Activated naive CD4-positive, alpha-beta T cell treated with anti-CD3 and anti-CD28 coated beads, Interleukin-2, amount 50 U/mL, for 72 hours (primary cell): ENCODE measurements at regions not wholly inside any gene's neighbourhood (a gene's known extent, or its start where the extent isn't known, plus 50 kb on each side); places are given as distances from the start of the nearest gene placed in this dataset.

ENCODE experiments used
- ATAC-seq, 2 donors: fragments of 150-1000 bp; cut with Tn5 transposase; 2 replicates each; pipeline ENCODE4 v1.10.0; 2021; ENCODE audit warnings: mild to moderate bottlenecking in 2 of 2, moderate library complexity in 2 of 2
- DNase-seq, 2 donors: peaks; one replicate each; pipeline ENCODE4 v3.0.0; 2021 to 2022; ENCODE audit warnings: low spot score in 2 of 2
- H3K27ac Mint-ChIP-seq, 2 donors: one replicate each; pipeline ENCODE4 v1.8.0; 2022; ENCODE audit warnings: mild to moderate bottlenecking in 2 of 2, mixed read lengths in 2 of 2
- H3K36me3 Mint-ChIP-seq, 2 donors: one replicate each; pipeline ENCODE4 v1.8.0; 2022; ENCODE audit warnings: mixed read lengths in 2 of 2
- H3K9me3 Mint-ChIP-seq, 2 donors: one replicate each; pipeline ENCODE4 v1.8.0; 2022; ENCODE audit warnings: mixed read lengths in 2 of 2

GRCh38 chr5:2251751-2252150 is 369.0 kb upstream of the IRX4 start:
- ATAC-seq, result no peak
- H3K9me3 Mint-ChIP-seq, result peaks cover 9 to 12% of the 10 kb centered on the region in 2 donors
- DNase-seq, result no peak
- no peak overlapping the region for H3K27ac Mint-ChIP-seq
- peaks cover 0 to 10% of the 10 kb centered on the region in 2 donors for H3K36me3 Mint-ChIP-seq

- no peak for ATAC-seq
- H3K27ac Mint-ChIP-seq, result no peak overlapping the region
These were observed 368.6 kb upstream of the IRX4 start for GRCh38 chr5:2251298-2251697.

GRCh38 chr5:2250365-2250950 is 367.7 kb upstream of the IRX4 start:
- H3K36me3 Mint-ChIP-seq, result peaks cover 0 to 10% of the 10 kb centered on the region in 2 donors
- H3K27ac Mint-ChIP-seq, result no peak overlapping the region

More at GRCh38 chr5:2251298-2251697, 368.6 kb upstream of the IRX4 start:
- DNase-seq, result no peak
- Mint-ChIP-seq H3K36me3 (peaks cover 0 to 10% of the 10 kb centered on the region in 2 donors), H3K9me3 (peaks cover 9 to 12% of the 10 kb centered on the region in 2 donors)

GRCh38 chr5:2249442-2249841 is 366.7 kb upstream of the IRX4 start:
- peaks cover 9 to 12% of the 10 kb centered on the region in 2 donors for H3K9me3 Mint-ChIP-seq

More at GRCh38 chr5:2250365-2250950, 367.7 kb upstream of the IRX4 start:
- no peak for ATAC-seq
- peaks cover 9 to 12% of the 10 kb centered on the region in 2 donors for H3K9me3 Mint-ChIP-seq
- DNase-seq, result no peak

GRCh38 chr5:2249026-2249425 is 366.3 kb upstream of the IRX4 start:
- H3K36me3 Mint-ChIP-seq, result peaks cover 0 to 10% of the 10 kb centered on the region in 2 donors
- peaks cover 9 to 12% of the 10 kb centered on the region in 2 donors for H3K9me3 Mint-ChIP-seq
- DNase-seq (no peak), ATAC-seq (no peak)
- no peak overlapping the region for H3K27ac Mint-ChIP-seq

More at GRCh38 chr5:2249442-2249841, 366.7 kb upstream of the IRX4 start:
- no peak for ATAC-seq
- H3K27ac Mint-ChIP-seq, result no peak overlapping the region
- H3K36me3 Mint-ChIP-seq, result peaks cover 0 to 10% of the 10 kb centered on the region in 2 donors
- DNase-seq, result no peak

- Mint-ChIP-seq H3K27ac (no peak overlapping the region), H3K9me3 (peaks cover 2 to 7% of the 10 kb centered on the region in 2 donors), H3K36me3 (peaks cover 0 to under 1% of the 10 kb centered on the region in 2 donors)
- ATAC-seq (no peak), DNase-seq (no peak)
These were observed 359.8 kb upstream of the IRX4 start for GRCh38 chr5:2242539-2242938.

- H3K36me3 Mint-ChIP-seq, result no peaks in the 10 kb centered on the region
- H3K27ac Mint-ChIP-seq, result no peak overlapping the region
- DNase-seq (no peak), ATAC-seq (no peak)
- H3K9me3 Mint-ChIP-seq, result peaks cover 0 to 10% of the 10 kb centered on the region in 2 donors
These were observed 359.1 kb upstream of the IRX4 start for GRCh38 chr5:2241842-2242241.

- Mint-ChIP-seq H3K27ac (no peak overlapping the region), H3K9me3 (peaks cover 3 to 12% of the 10 kb centered on the region in 2 donors)
- ATAC-seq, result no peak
These were observed 357.6 kb upstream of the IRX4 start for GRCh38 chr5:2240118-2240904.

GRCh38 chr5:2239201-2239910 is 356.6 kb upstream of the IRX4 start:
- peaks cover 4 to 6% of the 10 kb centered on the region in 2 donors for H3K36me3 Mint-ChIP-seq
- H3K9me3 Mint-ChIP-seq, result peaks cover 10 to 19% of the 10 kb centered on the region in 2 donors
- H3K27ac Mint-ChIP-seq, result no peak overlapping the region
- no peak for ATAC-seq
- no peak for DNase-seq

More at GRCh38 chr5:2240118-2240904, 357.6 kb upstream of the IRX4 start:
- H3K36me3 Mint-ChIP-seq, result no peaks in the 10 kb centered on the region
- no peak for DNase-seq

- Mint-ChIP-seq H3K36me3 (peaks cover 7% of the 10 kb centered on the region in 2 donors), H3K9me3 (peaks cover 11 to 22% of the 10 kb centered on the region in 2 donors), H3K27ac (no peak overlapping the region)
- DNase-seq (no peak), ATAC-seq (no peak)
These were observed 356.0 kb upstream of the IRX4 start for GRCh38 chr5:2238732-2239131.

GRCh38 chr5:2227433-2227832 is 344.7 kb upstream of the IRX4 start:
- H3K36me3 Mint-ChIP-seq, result no peaks in the 10 kb centered on the region
- ATAC-seq (no peak), DNase-seq (no peak)
- H3K27ac Mint-ChIP-seq, result no peak overlapping the region
- no peaks in the 10 kb centered on the region for H3K9me3 Mint-ChIP-seq

- Mint-ChIP-seq H3K9me3 (peaks cover 0 to 1% of the 10 kb centered on the region in 2 donors), H3K36me3 (no peaks in the 10 kb centered on the region), H3K27ac (no peak overlapping the region)
- no peak for ATAC-seq
- no peak for DNase-seq
These were observed 342.0 kb upstream of the IRX4 start for GRCh38 chr5:2224689-2225088.

GRCh38 chr5:2223303-2223702 is 340.6 kb upstream of the IRX4 start:
- peaks cover 0 to 10% of the 10 kb centered on the region in 2 donors for H3K9me3 Mint-ChIP-seq
- no peaks in the 10 kb centered on the region for H3K36me3 Mint-ChIP-seq
- no peak overlapping the region for H3K27ac Mint-ChIP-seq
- no peak for DNase-seq
- ATAC-seq, result no peak

GRCh38 chr5:2222246-2222992 is 339.7 kb upstream of the IRX4 start:
- H3K27ac Mint-ChIP-seq, result no peak overlapping the region
- DNase-seq (no peak), ATAC-seq (no peak)
- peaks cover 0 to 10% of the 10 kb centered on the region in 2 donors for H3K9me3 Mint-ChIP-seq
- no peaks in the 10 kb centered on the region for H3K36me3 Mint-ChIP-seq

- Mint-ChIP-seq H3K9me3 (peaks cover 0 to 10% of the 10 kb centered on the region in 2 donors), H3K27ac (no peak overlapping the region), H3K36me3 (no peaks in the 10 kb centered on the region)
- DNase-seq (no peak), ATAC-seq (no peak)
These were observed 338.7 kb upstream of the IRX4 start for GRCh38 chr5:2221450-2221849.

GRCh38 chr5:2220741-2221140 is 338.0 kb upstream of the IRX4 start:
- Mint-ChIP-seq H3K36me3 (no peaks in the 10 kb centered on the region), H3K27ac (no peak overlapping the region), H3K9me3 (peaks cover 0 to 10% of the 10 kb centered on the region in 2 donors)
- ATAC-seq (no peak), DNase-seq (no peak)
